AG04449 (cell line): ENCODE measurements at regions not wholly inside any gene's neighbourhood (a gene's known extent, or its start where the extent isn't known, plus 50 kb on each side); places are given as distances from the start of the nearest gene placed in this dataset.

Experiments
- CTCF ChIA-PET: fragments of 350-600 bp; formaldehyde crosslinking; extraction: SDS; loops from one replicate; lab custom pipeline; 2021; ENCODE audit warnings: antibody characterized with exemption; lab: Yijun Ruan, JAX
- POLR2A ChIA-PET: fragments of 400-600, 350-600 bp; formaldehyde crosslinking; extraction: SDS; loops from one replicate; lab custom pipeline; 2020; ENCODE audit warnings: antibody characterized with exemption, inconsistent platforms; lab: Yijun Ruan, JAX
- DNase-seq: peaks from one replicate; pipeline ENCODE4 v3.0.0-alpha.2; 2010; ENCODE audit warnings: low read depth, low spot score
- H3K4me3 ChIP-seq: 2 replicates; pipeline ENCODE4 v1.5.1; 2011; ENCODE audit warnings: low read depth, mild to moderate bottlenecking, control low read depth, low read length
- CTCF ChIP-seq: IDR thresholded peaks from one replicate; pipeline ENCODE4 v1.5.1; 2011; ENCODE audit warnings: mild to moderate bottlenecking, moderate library complexity, low read length, control low read depth, inconsistent platforms; ENCODE audit not compliant: insufficient read depth; ENCODE audit errors: missing control alignments

GRCh38 chr15:94925680-94926079 is 694.3 kb downstream of the MCTP2 start:
- ChIA-PET POLR2A (no interaction called here), CTCF (no interaction called here)
- no peak for TF ChIP-seq CTCF
- no peak overlapping the region for H3K4me3 ChIP-seq
- no peak for DNase-seq

GRCh38 chr15:94927003-94927402 is 695.6 kb downstream of the MCTP2 start:
- ChIA-PET POLR2A (no interaction called here), CTCF (no interaction called here)

GRCh38 chr15:94929282-94929681 is 697.9 kb downstream of the MCTP2 start:
- DNase-seq: no peak
- ChIA-PET POLR2A (no interaction called here), CTCF (no interaction called here)
- H3K4me3 ChIP-seq: no peak overlapping the region
- TF ChIP-seq CTCF: no peak

More at GRCh38 chr15:94927003-94927402, 695.6 kb downstream of the MCTP2 start:
- H3K4me3 ChIP-seq: no peak overlapping the region
- DNase-seq: no peak
- no peak for TF ChIP-seq CTCF

- TF ChIP-seq CTCF: no peak
- CTCF ChIA-PET: no interaction called here
- DNase-seq: no peak
Observed at GRCh38 chr15:94930441-94930840, 699.1 kb downstream of the MCTP2 start.

GRCh38 chr15:94930960-94931359 is 699.6 kb downstream of the MCTP2 start:
- POLR2A ChIA-PET: no interaction called here

More at GRCh38 chr15:94930441-94930840, 699.1 kb downstream of the MCTP2 start:
- H3K4me3 ChIP-seq: no peak overlapping the region
- POLR2A ChIA-PET: no interaction called here

GRCh38 chr15:94934440-94934839 is 703.1 kb downstream of the MCTP2 start:
- no peak for TF ChIP-seq CTCF
- ChIA-PET CTCF (no interaction called here), POLR2A (no interaction called here)
- no peak overlapping the region for H3K4me3 ChIP-seq
- DNase-seq: no peak

More at GRCh38 chr15:94930960-94931359, 699.6 kb downstream of the MCTP2 start:
- no peak for TF ChIP-seq CTCF
- CTCF ChIA-PET: no interaction called here
- no peak overlapping the region for H3K4me3 ChIP-seq
- no peak for DNase-seq
